GM21576 (cell line): ENCODE measurements at regions not wholly inside any gene's neighbourhood (a gene's known extent, or its start where the extent isn't known, plus 50 kb on each side); places are given as distances from the start of the nearest gene placed in this dataset.

ENCODE experiments used
- ATAC-seq: cut with Tn5 transposase; IDR thresholded peaks from one replicate; pipeline ENCODE4 v1.9.1; 2021; ENCODE audit warnings: mild to moderate bottlenecking, moderate library complexity; ENCODE audit not compliant: unreplicated experiment

DNA sequence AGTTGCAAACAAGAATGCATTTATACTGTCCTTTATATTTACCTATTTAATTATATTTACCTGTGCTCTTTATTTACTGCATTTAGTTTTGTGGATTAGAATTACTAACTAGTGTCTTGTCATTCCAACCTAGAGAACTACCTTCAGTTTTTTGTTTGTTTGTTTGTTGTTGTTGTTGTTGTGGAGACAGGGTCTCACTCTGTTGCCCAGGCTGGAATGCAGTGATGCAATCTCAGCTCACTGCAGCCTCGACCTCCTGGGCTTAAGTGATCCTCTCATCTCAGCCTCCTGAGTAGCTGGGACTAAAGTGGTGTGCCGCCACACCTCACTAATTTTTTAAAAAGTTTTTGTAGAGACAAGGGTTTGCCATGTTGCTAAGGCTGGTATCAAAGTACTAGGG lies 156.4 kb upstream of the AKR1E2 start:
- ATAC-seq = no peak

GRCh38 chr10:4663162-4663992 lies 162.6 kb upstream of the AKR1E2 start:
- ATAC-seq = peak; percentile 92

- ATAC-seq = no peak
These were observed 163.3 kb upstream of the AKR1E2 start for GRCh38 chr10:4662576-4663161.

GRCh38 chr10:4661511-4662255 lies 164.3 kb upstream of the AKR1E2 start:
- no peak for ATAC-seq

DNA sequence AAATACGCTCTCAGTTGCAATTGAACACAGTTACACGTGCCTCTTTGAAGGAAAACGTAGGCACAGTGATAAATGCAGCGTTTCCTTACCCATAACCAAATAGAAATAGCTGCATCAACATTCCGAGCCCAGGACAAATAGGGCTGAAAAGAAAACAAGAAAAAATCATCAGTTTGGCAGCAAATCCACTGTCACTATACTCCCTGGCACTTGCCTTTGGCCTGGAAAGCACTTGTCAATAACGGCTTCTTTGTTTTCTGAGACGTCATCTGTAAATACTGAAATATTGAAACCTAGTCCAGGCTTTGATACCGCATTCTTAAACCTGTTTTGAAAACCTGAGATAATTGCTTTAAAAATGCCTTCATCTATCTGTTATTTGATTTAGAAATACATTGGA lies 167.2 kb upstream of the AKR1E2 start:
- ATAC-seq = no peak

GRCh38 chr10:4656576-4657194 lies 169.3 kb upstream of the AKR1E2 start:
- no peak for ATAC-seq

DNA sequence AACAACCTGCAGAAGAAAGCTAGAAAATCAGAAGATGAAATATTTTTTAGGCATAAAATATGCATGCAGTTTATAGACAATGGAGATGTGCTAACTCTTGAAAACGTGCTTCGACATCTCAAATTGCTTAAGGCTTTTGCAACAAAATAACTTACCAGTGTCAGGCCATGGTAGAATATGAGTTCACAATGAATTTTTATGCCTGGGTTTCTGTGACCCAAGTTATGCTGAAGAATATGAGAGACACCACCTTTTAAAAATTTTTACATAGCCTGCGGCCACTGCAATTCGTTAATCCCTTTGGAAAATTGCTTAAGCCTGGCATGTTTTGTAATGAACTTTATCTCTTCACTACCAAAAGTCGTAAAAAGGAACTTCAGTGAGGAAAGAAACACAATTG lies 170.1 kb upstream of the AKR1E2 start:
- ATAC-seq = no peak

DNA sequence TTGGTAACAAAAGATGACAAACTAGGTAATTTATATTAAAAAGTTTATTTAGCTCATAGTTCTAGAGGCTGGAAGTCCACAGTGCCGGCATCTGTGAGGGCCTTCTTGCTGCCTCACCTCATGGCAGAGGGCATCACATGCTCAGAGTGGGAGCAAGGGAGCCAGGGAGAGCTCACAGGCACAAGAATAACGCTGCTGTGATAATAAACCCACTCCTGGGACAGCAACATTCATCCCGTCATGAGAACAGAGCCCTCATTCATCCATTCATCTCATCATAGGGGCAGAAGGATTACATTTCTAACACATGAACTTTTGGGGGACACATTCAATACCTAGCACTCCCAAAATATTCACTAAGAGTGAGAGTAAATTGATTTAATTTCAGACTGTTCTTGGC lies 170.6 kb upstream of the AKR1E2 start:
- ATAC-seq = no peak

- no peak for ATAC-seq
These were observed 171.5 kb upstream of the AKR1E2 start for GRCh38 chr10:4654496-4654895.

GRCh38 chr10:4653160-4653559 lies 172.8 kb upstream of the AKR1E2 start:
- ATAC-seq = no peak

GRCh38 chr10:4652111-4653010 lies 173.6 kb upstream of the AKR1E2 start:
- ATAC-seq = no peak

DNA sequence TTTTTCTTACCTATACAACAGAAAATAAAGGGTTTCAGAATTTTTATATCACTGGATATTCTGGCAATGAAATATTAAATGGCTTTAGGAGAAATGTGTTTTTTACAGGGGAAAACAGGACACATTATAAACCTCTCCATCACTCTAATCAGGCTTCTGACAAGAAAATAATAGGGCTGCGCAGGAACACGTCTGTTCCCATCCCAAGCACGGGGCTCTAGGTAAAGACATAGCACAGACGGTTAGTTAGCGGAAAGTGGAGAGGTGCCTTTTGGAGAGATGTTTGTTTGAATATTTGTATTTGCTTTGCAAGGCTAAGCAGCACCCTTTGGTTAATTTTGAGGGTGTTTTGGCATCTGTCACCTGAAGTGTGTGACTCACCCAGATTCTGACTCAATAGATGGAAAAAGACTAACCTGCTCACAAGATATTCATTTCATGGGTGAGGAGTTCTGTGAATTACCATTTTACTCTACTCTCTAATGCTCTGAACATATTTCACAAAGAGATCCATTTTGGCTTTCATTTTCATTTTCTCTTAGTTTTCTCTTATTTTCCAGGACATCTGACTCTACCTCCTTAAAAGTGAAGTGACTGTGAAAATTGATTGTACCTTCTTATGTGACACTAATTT lies 174.5 kb upstream of the AKR1E2 start:
- no peak for ATAC-seq

- ATAC-seq = no peak
These were observed 175.4 kb upstream of the AKR1E2 start for GRCh38 chr10:4650582-4650981.

DNA sequence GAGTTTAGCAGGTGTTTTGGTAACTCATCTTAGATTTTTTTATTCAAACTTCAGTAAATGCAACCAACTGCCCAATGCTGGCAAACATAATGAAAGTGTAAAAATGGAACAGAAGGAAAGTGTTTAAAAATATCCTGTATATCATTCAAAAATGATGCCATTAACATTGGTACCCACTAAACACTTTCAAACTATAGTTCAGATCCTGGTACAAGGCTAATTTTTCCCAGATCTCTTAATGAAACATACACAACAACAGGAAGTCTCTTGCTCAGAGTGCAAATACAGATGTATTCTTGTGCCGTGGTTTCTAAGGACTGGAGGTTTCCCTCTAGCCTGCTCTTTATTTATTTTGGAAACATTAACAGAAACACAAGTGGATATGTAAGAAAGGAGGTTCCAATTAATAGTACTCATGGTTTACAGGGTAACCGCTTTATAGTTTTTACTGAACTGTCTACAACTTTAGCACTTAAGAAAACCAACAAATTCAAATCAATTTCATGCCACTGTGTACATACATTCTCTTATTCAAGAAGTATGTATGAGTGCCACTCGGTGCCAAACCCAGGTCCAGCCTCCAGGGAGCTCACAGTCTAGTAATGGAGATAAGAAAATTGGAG lies 176.0 kb upstream of the AKR1E2 start:
- no peak for ATAC-seq

DNA sequence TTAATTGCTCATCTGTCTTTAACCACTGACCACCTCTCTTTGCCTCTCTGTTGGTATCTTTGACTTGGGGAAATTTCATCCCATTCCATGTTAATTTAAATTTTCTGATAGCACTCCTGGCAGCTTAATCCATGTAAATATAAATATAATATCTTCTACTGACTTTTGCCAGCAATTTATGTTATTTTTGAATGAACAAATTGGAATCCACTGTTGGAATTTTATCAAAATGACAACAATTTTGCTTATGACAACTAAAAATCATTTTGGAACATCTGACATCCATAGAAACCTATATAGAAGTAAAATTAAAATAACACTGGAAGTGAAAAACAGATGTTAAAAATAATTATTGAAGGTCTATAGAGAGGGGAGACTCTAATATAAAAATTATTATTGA lies 176.5 kb upstream of the AKR1E2 start:
- no peak for ATAC-seq

- no peak for ATAC-seq
These were observed 177.0 kb upstream of the AKR1E2 start for GRCh38 chr10:4648999-4649398.

DNA sequence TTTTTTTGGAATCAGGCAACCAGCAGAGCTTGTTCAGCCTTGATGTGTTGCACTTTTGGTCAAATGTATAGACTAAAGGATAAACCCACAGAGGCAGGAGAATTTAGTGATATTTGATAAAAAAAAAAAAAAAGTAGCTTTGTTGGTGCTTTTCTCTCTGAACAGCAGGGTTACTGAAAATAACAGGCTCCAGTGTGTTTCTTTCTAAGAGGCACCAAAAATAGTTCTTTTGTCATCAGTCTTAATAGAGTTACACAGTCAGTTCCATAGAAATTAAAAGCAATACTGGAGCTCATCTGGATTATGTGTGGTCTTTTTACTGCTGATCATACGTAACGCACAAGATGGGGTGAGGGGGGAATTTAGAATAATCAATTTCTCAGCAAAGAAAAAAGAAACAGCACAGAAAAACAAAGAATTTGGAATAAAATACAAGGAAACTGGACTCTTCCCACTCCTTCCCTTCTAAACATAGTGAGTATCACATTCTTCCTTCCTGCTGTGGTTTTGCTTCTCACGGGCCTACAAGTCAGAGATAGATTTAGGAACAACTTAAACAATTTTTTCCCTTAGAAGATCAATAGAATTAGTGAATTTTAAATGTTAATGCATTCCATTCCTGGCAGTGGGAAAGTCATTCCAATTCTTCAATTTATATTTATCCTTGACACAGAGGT lies 178.8 kb upstream of the AKR1E2 start:
- ATAC-seq = no peak

- no peak for ATAC-seq
These were observed 179.5 kb upstream of the AKR1E2 start for GRCh38 chr10:4646547-4646946.

DNA sequence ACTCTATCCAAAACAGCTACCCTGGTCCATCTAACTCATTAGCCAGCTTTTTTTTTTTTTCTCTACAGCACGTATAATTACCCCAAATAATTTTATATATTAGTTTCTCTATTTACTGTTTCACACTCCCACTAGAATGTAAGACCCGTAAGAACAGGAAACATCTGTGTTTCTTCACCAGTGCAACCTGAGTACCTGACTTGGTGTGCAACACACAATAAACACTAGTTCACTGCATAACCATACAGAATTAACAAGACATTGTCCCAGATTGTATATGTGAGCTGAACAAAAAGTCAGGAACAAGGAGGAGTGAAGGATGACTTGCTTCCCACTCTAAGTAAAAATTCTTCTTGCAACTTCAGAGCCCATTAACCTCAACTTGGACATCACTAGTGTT lies 180.2 kb upstream of the AKR1E2 start:
- no peak for ATAC-seq
